Choroid plexus epithelial cell (primary cell): ENCODE measurements at regions not wholly inside any gene's neighbourhood (a gene's known extent, or its start where the extent isn't known, plus 50 kb on each side); places are given as distances from the start of the nearest gene placed in this dataset.
A peak's percentile ranks its signal among the peaks of the same experiment; 100 is the strongest.

ENCODE experiments used
- DNase-seq: peaks from one replicate; pipeline ENCODE4 v3.0.0-alpha.2; 2010; ENCODE audit warnings: low read depth
- H3K4me3 ChIP-seq: 2 replicates; pipeline ENCODE4 v1.5.1; 2011; ENCODE audit warnings: low read depth, mild to moderate bottlenecking, control low read depth, low read length, moderate library complexity
- TF ChIP-seq, protein P1 (sequence below): conservative IDR thresholded peaks from 2 replicates; pipeline ENCODE4 v1.5.1; 2011; ENCODE audit warnings: low read depth, mild to moderate bottlenecking, control low read depth, inconsistent platforms, low read length, moderate library complexity

DNA sequence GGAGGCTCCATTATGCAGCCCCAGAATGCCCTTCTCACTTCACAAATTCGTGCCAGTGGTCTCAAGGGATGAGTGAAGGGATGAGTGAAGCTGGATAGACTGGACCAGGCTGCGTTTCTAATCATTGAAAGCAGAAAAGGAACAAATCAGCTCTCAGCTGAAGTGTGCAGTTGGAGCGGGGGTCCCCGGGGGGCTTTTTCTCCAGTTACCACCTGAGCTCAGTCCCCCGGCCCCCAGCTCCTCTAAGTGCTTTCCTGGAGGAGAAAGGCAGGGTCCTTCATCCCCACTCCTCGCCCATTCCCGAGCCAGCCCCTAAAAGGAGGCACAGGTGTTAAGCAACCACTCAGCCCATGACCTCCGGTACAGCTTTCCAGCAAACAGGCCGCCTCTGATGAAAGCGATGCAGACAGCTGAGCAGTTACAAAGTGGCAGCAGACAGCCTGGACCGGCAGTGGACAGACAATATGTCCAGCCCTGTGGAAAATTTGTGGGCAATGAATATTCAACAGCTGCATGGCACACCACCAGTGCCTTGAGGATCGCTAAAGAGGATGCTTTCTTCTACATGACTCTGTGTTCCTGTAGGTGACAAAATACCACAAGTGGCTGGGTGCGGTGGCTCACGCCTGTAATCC, 110.7 kb upstream of the UBL3 start:
- DNase-seq: no peak
- no peak overlapping the region for H3K4me3 ChIP-seq
- TF ChIP-seq, protein P1, sequence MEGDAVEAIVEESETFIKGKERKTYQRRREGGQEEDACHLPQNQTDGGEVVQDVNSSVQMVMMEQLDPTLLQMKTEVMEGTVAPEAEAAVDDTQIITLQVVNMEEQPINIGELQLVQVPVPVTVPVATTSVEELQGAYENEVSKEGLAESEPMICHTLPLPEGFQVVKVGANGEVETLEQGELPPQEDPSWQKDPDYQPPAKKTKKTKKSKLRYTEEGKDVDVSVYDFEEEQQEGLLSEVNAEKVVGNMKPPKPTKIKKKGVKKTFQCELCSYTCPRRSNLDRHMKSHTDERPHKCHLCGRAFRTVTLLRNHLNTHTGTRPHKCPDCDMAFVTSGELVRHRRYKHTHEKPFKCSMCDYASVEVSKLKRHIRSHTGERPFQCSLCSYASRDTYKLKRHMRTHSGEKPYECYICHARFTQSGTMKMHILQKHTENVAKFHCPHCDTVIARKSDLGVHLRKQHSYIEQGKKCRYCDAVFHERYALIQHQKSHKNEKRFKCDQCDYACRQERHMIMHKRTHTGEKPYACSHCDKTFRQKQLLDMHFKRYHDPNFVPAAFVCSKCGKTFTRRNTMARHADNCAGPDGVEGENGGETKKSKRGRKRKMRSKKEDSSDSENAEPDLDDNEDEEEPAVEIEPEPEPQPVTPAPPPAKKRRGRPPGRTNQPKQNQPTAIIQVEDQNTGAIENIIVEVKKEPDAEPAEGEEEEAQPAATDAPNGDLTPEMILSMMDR: no peak

DNA sequence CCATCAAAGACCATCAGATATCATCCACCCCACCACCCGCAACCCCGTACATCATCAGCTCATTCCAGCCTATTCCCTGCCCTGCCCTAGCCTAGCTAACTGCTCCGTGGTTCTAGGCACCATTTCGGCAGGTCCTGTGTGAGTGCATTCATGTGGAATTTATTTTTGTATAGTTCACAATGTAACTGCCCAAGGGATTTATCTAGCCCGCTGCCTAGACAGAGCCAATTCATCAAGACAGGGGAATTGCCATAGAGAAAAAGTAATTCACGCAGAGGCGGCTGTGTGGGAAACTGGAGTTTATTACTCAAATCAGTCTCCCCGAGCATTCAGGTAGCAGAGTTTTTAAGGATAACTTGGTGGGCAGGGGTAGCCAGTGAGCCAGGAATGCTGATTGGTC, 109.2 kb upstream of the UBL3 start:
- no peak overlapping the region for H3K4me3 ChIP-seq
- no peak for DNase-seq
- TF ChIP-seq, protein P1: no peak

DNA sequence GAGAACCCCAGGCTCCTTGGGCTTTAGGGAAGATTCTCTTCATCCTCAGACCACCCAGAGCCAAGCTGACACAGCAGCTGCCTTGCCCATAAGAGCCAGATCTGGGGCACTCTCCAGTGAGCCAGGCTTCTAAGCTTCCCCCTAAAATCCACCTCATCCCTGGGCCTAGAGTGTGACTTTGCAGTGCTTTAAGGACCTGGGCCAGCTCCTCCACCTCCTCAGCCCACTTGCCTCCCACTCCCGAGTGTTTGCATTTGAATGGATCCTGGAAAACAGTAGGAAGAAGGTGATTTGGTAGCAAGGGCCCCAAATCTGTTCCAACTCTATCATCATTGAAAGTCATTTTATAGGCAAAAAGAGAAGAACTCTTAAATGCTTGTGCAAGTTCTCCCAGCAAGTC, 108.7 kb upstream of the UBL3 start:
- H3K4me3 ChIP-seq: no peak overlapping the region
- TF ChIP-seq, protein P1: no peak
- DNase-seq: no peak

DNA sequence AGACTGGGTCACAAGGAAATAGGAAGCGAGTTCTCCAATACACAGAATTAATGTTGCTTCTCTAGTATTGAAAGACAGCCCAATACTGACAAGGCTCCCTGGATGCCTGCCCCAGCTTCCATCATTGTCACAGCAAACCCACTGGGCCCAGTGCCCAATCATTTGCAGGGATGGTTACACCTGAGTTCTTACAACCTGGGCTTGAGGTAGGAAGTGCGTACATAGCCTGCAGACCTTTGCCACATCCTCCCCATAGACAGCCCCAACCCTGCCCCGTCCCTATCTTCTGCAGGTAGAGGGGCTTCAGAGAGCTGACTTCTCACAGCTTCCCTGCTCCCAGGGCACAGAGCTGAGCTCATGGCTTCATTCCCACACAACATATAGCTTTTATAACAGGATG, 108.1 kb upstream of the UBL3 start:
- DNase-seq: no peak
- H3K4me3 ChIP-seq: no peak overlapping the region
- TF ChIP-seq, protein P1: no peak

DNA sequence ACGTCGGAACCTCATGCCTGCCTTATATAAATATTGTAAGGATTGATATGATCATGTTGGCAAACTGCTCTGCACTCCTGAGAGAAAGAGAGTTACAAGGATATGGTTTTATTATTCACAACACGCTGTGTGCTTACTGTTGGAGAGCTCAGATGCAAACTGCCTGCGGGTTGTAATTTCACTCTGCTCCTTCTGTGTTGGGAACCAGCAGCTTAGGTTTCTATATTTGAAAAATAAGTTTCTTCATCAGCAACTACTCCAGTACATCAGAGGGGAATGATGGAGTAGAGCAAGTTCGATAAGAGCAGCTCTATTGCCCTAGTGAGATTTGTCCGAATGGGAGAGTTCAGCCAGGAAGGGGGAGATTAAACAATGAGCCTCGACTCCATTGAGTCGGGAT, 106.9 kb upstream of the UBL3 start:
- H3K4me3 ChIP-seq: no peak overlapping the region
- TF ChIP-seq, protein P1: no peak
- peak; percentile 6 for DNase-seq

DNA sequence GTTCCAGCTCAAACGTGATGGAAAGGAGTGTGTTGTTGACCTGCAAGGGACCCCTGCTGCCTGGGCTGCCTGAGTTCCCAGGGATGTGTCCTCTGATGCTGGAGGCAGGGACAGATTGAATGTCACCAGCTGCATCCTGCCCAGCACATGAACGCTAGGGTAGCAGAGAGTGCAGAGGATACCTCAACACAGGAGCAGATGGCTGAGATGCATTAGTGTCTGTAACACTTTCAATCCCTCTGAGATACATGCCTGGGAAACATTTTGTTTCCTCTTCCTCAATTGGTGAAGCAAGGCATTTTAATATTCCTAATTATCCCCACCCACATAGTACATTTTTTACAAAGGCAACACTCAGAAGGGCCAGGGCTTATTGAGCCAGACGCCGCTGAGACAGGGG, 106.4 kb upstream of the UBL3 start:
- no peak overlapping the region for H3K4me3 ChIP-seq

More for the DNA sequence above, 106.4 kb upstream of the UBL3 start:
- DNase-seq: no peak
- TF ChIP-seq, protein P1: no peak
